ENCODE measurements at regions not wholly inside any gene's neighbourhood (a gene's known extent, or its start where the extent isn't known, plus 50 kb on each side); places are given as distances from the start of the nearest gene placed in this dataset.

- DNase-seq (no peak), ATAC-seq (no peak)
- Histone ChIP-seq H3K27me3 (ENCODE audit: insufficient read depth in 3 of 3, low read length in 2 of 3) (peaks cover 0 to 1% (median 0%) of the 10 kb centered on the region in 3 donors), H3K36me3 (ENCODE audit: insufficient read depth in 1 of 2, low read depth in 1 of 2) (no peaks in the 10 kb centered on the region), H3K9me3 (no peaks in the 10 kb centered on the region), H3K4me3 (no peak overlapping the region), H3K4me1 (no peaks in the 10 kb centered on the region), H3K27ac (no peak overlapping the region)
- no peak for TF ChIP-seq CTCF (IDR thresholded peaks at IDR 0.05)
- WGBS, 3 donors: 88 to 95% (median 93%) methylated on average over 7 of the region's 7 CpGs
- intact Hi-C loops (cut with DNase I): no loop called here
These were observed 310.8 kb downstream of the EIPR1 start for GRCh38 chr2:3066831-3067230.

- no peak for TF ChIP-seq CTCF (IDR thresholded peaks at IDR 0.05)
- Histone ChIP-seq H3K27ac (no peak overlapping the region), H3K4me3 (no peak overlapping the region), H3K9me3 (no peaks in the 10 kb centered on the region), H3K36me3 (ENCODE audit: insufficient read depth in 1 of 2, low read depth in 1 of 2) (no peaks in the 10 kb centered on the region), H3K27me3 (ENCODE audit: insufficient read depth in 3 of 3, low read length in 2 of 3) (peaks cover 0 to 1% (median 0%) of the 10 kb centered on the region in 3 donors), H3K4me1 (no peaks in the 10 kb centered on the region)
- intact Hi-C loops (cut with DNase I): no loop called here
- DNase-seq: no peak
- ATAC-seq: no peak
- 55 to 63% (median 55%) methylated on average over 5 of the region's 5 CpGs for WGBS, 3 donors
These were observed 311.7 kb downstream of the EIPR1 start for GRCh38 chr2:3065928-3066327.

GRCh38 chr2:3062476-3063260, 314.9 kb downstream of the EIPR1 start:
- H3K27me3 ChIP-seq (ENCODE audit: insufficient read depth in 3 of 3, low read length in 2 of 3): peaks cover 0 to 1% (median 0%) of the 10 kb centered on the region in 3 donors

GRCh38 chr2:3060049-3060448, 317.6 kb downstream of the EIPR1 start:
- DNase-seq (no peak), ATAC-seq (no peak)
- Histone ChIP-seq H3K4me1 (no peaks in the 10 kb centered on the region), H3K9me3 (no peaks in the 10 kb centered on the region), H3K36me3 (ENCODE audit: insufficient read depth in 1 of 2, low read depth in 1 of 2) (no peaks in the 10 kb centered on the region), H3K27ac (no peak overlapping the region), H3K4me3 (no peak overlapping the region), H3K27me3 (ENCODE audit: insufficient read depth in 3 of 3, low read length in 2 of 3) (no peaks in the 10 kb centered on the region)
- intact Hi-C loops (cut with DNase I): no loop called here
- 84 to 89% (median 84%) methylated on average over 16 of the region's 16 CpGs for WGBS, 3 donors
- TF ChIP-seq CTCF (IDR thresholded peaks at IDR 0.05): no peak

More at GRCh38 chr2:3062476-3063260, 314.9 kb downstream of the EIPR1 start:
- ATAC-seq (no peak), DNase-seq (no peak)
- intact Hi-C loops (cut with DNase I): no loop called here
- no peak overlapping the region for H3K4me3 ChIP-seq
- TF ChIP-seq CTCF (IDR thresholded peaks at IDR 0.05): no peak
- H3K27ac ChIP-seq: no peak overlapping the region
- no peaks in the 10 kb centered on the region for H3K36me3 ChIP-seq (ENCODE audit: insufficient read depth in 1 of 2, low read depth in 1 of 2)
- 86 to 88% (median 87%) methylated on average over 15 of the region's 15 CpGs for WGBS, 3 donors
- no peaks in the 10 kb centered on the region for H3K4me1 ChIP-seq
- no peaks in the 10 kb centered on the region for H3K9me3 ChIP-seq
